Parathyroid adenoma (tissue), 2 donors: ENCODE measurements at regions not wholly inside any gene's neighbourhood (a gene's known extent, or its start where the extent isn't known, plus 50 kb on each side); places are given as distances from the start of the nearest gene placed in this dataset.

ENCODE experiments used
- H2AFZ ChIP-seq: fragments of 300-600 bp; sonication (generic); one replicate; pipeline ENCODE4 v1.7.0; 2017; ENCODE audit warnings: antibody characterized with exemption, mild to moderate bottlenecking
- H3K27ac ChIP-seq: fragments of 300-600 bp; sonication (generic); one replicate; pipeline ENCODE4 v1.7.0; 2017
- H3K27me3 ChIP-seq: fragments of 300-600 bp; sonication (generic); one replicate; pipeline ENCODE4 v1.7.0; 2017; ENCODE audit warnings: low read length; ENCODE audit not compliant: control insufficient read depth, insufficient read depth
- H3K36me3 ChIP-seq: fragments of 300-600 bp; sonication (generic); one replicate; pipeline ENCODE4 v1.7.0; 2017; ENCODE audit warnings: low read length; ENCODE audit not compliant: control insufficient read depth, insufficient read depth
- H3K4me1 ChIP-seq: fragments of 300-600 bp; sonication (generic); one replicate; pipeline ENCODE4 v1.7.0; 2017; ENCODE audit warnings: control low read depth
- H3K4me2 ChIP-seq: fragments of 300-600 bp; sonication (generic); one replicate; pipeline ENCODE4 v1.7.0; 2017; ENCODE audit warnings: low read length
- H3K4me3 ChIP-seq: fragments of 300-600 bp; sonication (generic); one replicate; pipeline ENCODE4 v1.7.0; 2017; ENCODE audit warnings: low read depth, low read length
- H3K79me2 ChIP-seq: fragments of 300-600 bp; sonication (generic); one replicate; pipeline ENCODE4 v1.7.0; 2017; ENCODE audit warnings: control low read depth
- H3K9ac ChIP-seq: fragments of 300-600 bp; sonication (generic); one replicate; pipeline ENCODE4 v1.7.0; 2017; ENCODE audit warnings: mild to moderate bottlenecking
- H3K9me3 ChIP-seq: fragments of 300-600 bp; sonication (generic); one replicate; pipeline ENCODE4 v1.7.0; 2017; ENCODE audit warnings: low read length; ENCODE audit not compliant: control insufficient read depth
- TF ChIP-seq, protein P1 (sequence below): fragments of 300-600 bp; sonication (generic); IDR thresholded peaks from one replicate; pipeline ENCODE4 v1.7.0; 2017; ENCODE audit warnings: antibody characterized with exemption, mild to moderate bottlenecking
- donor health status: primary hyperparathyroidism.

DNA sequence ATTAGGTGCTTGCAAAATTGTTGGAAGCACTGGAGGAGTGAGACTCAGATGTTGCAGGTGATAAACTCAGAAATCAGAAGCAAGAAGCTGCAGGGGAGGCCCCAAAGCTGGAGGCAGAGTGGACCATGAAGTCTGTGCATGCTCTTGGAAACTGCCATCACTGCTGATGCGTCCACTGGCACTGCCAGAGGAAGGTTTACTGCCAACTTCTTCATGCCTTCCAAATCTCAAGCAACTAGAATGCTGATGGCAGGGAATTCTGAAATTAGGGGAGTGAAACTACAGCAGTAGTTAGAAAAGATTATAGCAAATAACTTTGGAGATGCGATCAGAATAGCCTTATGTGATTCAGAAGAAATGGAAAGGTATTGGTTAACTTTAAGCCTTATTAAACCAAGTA lies 277.1 kb upstream of the SDK2 start:
- TF ChIP-seq, protein P1, sequence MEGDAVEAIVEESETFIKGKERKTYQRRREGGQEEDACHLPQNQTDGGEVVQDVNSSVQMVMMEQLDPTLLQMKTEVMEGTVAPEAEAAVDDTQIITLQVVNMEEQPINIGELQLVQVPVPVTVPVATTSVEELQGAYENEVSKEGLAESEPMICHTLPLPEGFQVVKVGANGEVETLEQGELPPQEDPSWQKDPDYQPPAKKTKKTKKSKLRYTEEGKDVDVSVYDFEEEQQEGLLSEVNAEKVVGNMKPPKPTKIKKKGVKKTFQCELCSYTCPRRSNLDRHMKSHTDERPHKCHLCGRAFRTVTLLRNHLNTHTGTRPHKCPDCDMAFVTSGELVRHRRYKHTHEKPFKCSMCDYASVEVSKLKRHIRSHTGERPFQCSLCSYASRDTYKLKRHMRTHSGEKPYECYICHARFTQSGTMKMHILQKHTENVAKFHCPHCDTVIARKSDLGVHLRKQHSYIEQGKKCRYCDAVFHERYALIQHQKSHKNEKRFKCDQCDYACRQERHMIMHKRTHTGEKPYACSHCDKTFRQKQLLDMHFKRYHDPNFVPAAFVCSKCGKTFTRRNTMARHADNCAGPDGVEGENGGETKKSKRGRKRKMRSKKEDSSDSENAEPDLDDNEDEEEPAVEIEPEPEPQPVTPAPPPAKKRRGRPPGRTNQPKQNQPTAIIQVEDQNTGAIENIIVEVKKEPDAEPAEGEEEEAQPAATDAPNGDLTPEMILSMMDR, result no peak

DNA sequence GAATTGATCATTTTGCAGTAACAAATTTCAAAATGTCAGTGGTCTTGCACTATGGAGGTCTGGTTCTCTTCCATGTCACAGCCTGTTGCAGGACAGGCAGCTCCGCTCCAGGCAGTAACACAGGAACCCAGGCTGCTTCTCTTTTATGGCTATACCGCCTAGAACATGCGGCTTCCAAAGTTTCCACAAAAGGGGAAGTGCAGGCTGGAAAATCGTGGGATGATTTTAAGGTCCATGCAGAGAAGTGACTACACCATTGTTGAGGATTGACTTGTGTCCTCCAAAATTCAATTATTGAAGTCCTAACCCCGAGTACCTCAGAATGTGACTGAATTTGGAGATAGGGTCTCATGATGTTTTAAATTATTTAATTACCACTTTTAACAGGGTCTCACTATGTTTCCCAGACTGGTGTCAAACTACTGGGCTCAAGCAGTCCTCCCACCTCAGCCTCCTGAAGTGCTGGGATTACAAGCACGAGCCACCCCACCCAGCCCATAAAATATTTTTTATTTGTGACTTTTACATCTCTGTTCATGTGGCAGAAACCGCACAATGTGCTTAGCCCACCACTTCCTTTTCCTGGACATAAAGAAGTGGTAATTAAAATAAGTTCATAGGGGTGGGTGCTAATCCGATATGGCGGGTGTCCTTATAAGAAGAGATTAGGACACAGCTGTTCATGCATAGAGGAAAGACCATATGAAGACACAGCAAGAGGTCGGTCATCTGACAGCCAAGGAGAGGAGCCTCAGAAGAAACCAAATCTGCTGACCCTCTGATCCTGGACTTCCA lies 279.2 kb upstream of the RPL38 start:
- Histone ChIP-seq H3K4me1 (no peaks in the 10 kb centered on the region), H3K36me3 (no peaks in the 10 kb centered on the region), H3K4me2 (no peak overlapping the region), H3K9me3 (peaks cover 3% of the 10 kb centered on the region), H3K27ac (no peak overlapping the region), H3K9ac (no peak overlapping the region), H3K4me3 (no peak overlapping the region), H3K27me3 (no peaks in the 10 kb centered on the region), H2AFZ (no peak overlapping the region), H3K79me2 (no peaks in the 10 kb centered on the region)
- TF ChIP-seq, protein P1, result no peak

More for the DNA sequence above, 277.1 kb upstream of the SDK2 start:
- H3K9ac ChIP-seq, result no peak overlapping the region
- H3K27ac ChIP-seq, result no peak overlapping the region
- H2AFZ ChIP-seq, result no peak overlapping the region
- no peaks in the 10 kb centered on the region for H3K27me3 ChIP-seq
- no peak overlapping the region for H3K4me2 ChIP-seq
- H3K4me3 ChIP-seq, result no peak overlapping the region
- peaks cover 3% of the 10 kb centered on the region for H3K9me3 ChIP-seq
- no peaks in the 10 kb centered on the region for H3K79me2 ChIP-seq
- no peaks in the 10 kb centered on the region for H3K36me3 ChIP-seq
- no peaks in the 10 kb centered on the region for H3K4me1 ChIP-seq

DNA sequence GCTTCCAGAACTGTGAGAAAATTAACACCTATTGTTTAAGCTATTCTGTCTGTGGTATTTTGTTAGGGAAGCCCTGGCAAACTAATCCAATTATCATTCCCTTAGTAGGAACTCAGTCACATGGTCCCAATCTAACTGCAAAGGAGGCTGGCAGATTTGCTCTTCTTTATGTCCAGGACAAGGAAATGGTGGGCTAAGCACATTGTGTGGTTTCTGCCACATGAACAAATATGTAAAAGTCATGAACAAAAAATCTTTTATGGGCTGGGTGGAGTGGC lies 278.6 kb upstream of the RPL38 start:
- H2AFZ ChIP-seq, result no peak overlapping the region
- H3K9ac ChIP-seq, result no peak overlapping the region
- H3K27me3 ChIP-seq, result no peaks in the 10 kb centered on the region
- TF ChIP-seq, protein P1, result no peak
- H3K4me2 ChIP-seq, result no peak overlapping the region
- H3K4me3 ChIP-seq, result no peak overlapping the region
- H3K27ac ChIP-seq, result no peak overlapping the region
- H3K79me2 ChIP-seq, result no peaks in the 10 kb centered on the region
- H3K9me3 ChIP-seq, result peaks cover 3% of the 10 kb centered on the region
- H3K4me1 ChIP-seq, result no peaks in the 10 kb centered on the region
- H3K36me3 ChIP-seq, result no peaks in the 10 kb centered on the region

DNA sequence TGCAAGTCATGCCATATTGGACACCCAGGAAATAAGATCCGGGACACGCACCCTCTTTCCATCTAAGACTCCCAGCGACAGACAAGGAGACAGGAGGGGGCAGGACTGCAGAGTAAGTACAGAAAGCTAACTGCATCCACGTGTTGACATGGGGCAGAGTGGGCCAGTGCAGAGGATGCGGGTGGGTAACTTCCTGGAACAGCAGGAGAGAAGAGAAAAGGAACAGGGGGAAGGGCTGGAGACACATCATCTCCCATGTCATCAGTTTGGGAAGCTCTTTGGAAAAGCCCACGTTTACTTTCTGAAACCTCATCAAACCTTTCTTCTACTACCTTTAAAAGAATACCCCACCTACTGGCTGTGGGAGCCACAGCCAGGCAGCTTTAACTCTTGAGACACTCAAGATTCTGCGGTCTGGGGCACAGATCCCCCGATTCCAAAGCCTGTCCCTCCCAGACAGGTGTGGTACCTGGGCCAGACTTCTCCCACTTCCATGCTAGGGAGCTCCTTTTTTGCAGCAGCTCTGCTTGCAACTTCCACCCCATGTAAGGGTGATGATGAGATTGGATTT lies 273.5 kb upstream of the RPL38 start:
- Histone ChIP-seq H3K9me3 (no peaks in the 10 kb centered on the region), H3K27me3 (no peaks in the 10 kb centered on the region), H2AFZ (no peak overlapping the region), H3K27ac (no peak overlapping the region), H3K4me2 (no peak overlapping the region), H3K36me3 (no peaks in the 10 kb centered on the region), H3K4me1 (no peaks in the 10 kb centered on the region), H3K9ac (no peak overlapping the region), H3K79me2 (no peaks in the 10 kb centered on the region), H3K4me3 (no peak overlapping the region)
- TF ChIP-seq, protein P1, result no peak
